HUDEP-2 (cell line): ENCODE measurements at regions not wholly inside any gene's neighbourhood (a gene's known extent, or its start where the extent isn't known, plus 50 kb on each side); places are given as distances from the start of the nearest gene placed in this dataset.
"Not testable (repeated sequence)": the region's sequence is repeated elsewhere in the genome, so short reads cannot be mapped to it uniquely, and the experiment has no call there.

ENCODE experiments used
- DNase-seq, 76 experiments: peaks; one replicate each; lab custom pipeline; 2025; ENCODE audit not compliant: unreplicated experiment in 76 of 76; lab: John Stamatoyannopoulos, UW

DNA sequence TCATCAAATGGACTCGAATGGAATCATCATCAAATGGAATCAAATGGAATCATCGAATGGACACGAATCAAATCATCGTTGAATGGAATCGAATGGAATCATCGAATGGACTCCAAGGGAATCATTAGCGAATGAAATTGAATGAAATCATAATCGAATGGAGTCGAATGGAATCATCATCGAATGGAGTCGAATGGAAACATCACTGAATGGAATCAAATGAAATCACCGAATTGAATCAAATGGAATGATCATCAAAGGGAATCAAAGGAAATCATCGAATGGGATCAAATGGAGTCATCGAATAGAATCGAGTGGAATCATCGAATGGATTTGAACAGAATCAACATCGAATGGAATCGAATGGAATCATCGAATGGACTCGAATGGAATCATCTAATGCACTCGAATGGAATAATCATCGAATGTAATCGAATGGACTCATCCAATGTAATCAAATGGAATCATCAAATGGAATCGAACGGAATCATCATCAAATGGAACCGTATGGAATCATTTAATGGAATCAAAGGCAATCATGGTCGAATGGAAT, 232.2 kb downstream of the SHCBP1 start:
- DNase-seq = not testable (repeated sequence)

DNA sequence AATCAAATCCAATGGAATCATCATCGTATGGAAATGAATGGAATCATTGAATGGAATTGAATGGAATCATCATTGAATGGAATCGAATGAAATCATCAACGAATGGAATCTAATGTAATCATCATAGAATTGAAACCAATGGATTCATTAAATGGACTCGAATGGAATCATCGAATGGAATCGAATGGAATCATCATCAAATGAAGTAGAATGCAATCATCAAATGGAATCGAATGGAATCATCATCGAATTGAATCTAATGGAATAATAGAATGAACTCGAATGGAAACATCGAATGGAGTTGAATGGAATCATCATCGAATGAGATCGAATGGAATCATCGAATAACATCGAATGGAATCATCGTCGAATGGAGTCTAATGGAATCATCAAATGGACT, 232.8 kb downstream of the SHCBP1 start:
- DNase-seq = not testable (repeated sequence)

DNA sequence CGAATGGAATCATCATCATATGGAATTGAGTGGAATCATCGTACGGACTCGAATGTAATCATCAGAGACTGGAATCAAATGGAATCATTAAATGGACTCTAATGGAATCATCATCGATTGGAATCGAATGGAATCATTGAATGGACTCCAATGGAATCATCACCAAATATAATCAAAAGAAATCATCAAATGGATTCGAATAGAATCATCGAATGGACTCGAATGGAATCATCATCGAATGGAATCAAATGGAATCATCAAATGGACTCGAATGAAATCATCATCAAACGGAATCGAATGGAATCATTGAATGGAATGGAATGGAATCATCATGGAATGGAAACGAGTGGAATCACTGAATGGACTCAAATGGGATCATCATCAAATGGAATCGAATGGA, 233.5 kb downstream of the SHCBP1 start:
- not testable (repeated sequence) for DNase-seq

DNA sequence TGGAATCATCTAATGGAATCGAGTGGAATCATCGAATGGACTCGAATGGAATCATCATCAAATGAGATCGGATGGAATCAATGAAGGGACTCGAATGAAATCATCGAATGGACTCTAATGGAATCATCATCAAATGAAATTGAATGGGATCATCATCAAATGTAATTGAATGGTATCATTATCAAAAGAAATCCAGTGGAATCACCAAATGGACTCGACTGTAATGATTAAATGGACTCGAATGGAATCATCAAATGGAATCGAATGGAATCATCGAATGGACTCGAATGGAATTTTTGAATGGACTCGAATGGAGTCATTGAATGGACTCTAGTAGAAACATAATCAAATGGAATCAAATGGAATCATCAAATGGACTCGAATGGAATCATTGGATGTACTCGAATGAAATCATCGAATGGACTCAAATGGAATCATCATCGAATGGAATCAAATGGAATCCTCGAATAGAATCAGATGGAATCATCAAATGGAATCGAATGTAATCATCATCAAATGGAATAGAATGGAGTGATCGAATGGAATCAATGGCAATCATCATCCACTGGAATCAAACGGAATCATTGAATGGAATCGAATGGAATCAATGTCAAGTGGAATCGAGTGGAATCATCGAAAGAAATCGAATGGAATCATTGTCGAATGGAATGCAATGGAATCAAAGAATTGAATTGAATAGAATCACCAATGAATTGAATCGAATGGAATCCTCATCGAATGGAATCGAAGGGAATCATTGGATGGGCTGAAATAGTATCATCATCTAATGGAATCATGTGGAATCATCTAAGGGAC, 234.2 kb downstream of the SHCBP1 start:
- not testable (repeated sequence) for DNase-seq

DNA sequence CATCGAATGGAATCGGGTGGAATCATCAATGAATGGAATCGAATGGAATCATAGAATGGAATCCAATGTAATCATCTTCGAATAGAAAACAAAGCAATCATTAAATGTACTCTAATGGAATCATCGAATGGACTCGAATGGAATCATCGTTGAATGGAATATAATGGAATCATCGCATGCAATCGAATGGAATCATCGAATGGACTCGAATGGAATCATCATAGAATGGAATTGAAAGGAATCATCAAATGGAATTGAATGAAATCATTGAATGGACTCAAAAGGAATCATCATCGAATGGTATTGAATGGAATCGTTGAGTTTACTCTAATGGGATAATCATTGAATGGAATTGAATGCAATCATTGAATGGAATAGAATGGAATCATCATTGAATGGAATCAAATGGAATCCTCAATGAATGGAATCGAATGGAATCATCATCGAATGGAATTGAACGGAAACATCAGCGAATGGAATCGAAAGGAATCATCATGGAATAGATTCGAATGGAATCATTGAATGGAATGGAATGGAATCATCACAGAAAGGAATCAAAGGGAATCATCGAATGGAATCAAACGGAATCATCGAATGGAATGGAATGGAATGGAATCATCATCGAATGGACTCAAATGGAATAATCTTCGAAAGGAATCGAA, 234.9 kb downstream of the SHCBP1 start:
- DNase-seq = not testable (repeated sequence)

DNA sequence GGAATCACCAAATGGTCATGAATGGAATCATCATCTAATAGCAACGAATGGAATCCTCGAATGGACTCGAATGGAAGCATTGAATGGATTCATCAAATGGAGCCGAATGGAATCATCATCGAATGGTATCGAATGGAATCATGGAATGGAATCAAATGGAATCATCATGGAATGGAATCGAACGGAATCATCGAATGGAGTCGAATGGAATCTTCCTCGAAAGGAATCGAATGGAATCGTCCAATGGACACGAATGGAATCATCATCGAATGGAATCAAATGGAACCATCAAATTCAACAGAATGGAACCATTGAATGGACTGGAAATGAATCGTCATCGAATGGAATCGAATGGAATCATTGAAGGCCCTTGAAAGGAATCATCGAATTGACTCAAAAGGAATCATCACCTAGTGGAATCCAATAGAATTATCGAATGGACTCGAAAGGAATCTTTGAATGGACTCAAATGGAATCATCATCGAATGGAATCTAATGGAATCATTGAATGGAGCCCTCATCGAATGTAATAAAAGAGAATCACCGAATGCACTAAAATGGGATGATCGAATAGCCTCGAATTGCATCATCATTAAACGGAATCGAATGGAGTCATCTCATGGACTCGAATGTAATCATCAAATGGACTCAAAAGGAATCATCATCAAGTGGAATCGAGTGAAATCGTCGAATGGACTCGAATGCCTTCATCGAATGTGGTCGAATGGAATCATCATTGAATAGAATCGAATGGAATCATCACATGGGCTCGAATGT, 236.7 kb downstream of the SHCBP1 start:
- not testable (repeated sequence) for DNase-seq

DNA sequence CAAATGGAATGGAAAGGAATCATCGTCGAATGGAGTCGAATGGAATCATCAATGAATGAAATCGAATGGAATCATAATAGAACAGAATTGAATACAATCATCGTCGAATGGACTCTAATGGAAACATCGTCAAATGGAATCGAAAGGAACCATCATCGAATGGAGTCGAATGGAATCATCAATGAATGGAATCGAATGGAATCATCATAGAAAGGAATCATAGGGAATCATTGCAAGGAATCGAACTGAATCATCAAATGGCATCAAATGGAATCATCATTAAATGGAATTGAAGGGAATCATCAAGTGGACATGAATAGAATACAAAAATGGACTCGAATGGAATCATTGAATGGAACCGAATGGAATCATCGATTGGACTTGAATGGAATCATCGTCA, 237.6 kb downstream of the SHCBP1 start:
- DNase-seq = not testable (repeated sequence)

DNA sequence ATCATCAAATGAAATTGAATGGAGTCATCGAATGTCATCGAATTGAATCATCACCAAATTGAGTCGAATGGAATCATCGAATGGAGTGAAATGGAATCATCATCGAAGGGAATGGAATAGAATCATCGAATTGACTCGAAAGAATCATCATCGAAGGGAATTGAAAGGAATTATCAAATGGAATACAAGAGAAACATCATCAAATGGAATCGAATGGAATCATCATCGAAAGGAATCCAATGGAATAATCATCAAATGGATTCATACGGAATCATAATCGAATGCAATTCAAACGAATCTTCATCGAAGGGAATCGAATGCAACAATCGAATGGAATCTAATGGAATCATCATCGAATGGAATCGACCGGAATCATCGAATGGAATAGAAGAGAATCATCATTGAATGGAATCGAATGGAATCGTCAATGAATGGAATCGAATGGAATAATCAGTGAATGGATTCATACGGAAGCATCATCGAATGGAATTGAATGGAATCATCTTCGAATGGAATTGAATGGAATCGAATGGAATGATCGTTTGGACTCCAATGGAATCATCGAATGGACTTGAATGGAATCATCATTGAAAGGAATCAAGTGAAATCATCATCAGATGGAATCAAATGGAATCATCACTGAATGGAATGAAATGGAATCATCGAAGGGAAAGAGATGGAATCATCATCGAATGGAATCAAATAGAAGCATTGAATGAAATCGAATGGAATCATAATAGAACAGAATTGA, 238.2 kb downstream of the SHCBP1 start:
- DNase-seq = not testable (repeated sequence)

DNA sequence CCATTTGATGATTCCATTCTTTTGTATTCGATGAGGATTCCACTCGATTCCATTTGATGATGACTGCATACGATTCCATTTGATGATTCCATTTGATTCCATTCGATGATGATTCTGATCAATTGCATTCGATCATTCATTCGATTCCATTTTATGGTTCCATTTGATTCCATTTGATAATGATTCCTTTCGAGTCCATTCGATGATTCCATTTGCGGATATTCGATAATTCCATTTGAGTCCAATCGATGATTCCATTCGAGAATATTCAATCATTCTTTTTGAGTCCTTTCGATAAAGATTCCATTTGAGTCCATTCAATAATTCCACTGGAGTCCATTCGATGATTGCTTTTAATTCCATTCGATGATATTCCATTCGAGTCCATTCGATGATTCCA, 239.1 kb downstream of the SHCBP1 start:
- DNase-seq = not testable (repeated sequence)

DNA sequence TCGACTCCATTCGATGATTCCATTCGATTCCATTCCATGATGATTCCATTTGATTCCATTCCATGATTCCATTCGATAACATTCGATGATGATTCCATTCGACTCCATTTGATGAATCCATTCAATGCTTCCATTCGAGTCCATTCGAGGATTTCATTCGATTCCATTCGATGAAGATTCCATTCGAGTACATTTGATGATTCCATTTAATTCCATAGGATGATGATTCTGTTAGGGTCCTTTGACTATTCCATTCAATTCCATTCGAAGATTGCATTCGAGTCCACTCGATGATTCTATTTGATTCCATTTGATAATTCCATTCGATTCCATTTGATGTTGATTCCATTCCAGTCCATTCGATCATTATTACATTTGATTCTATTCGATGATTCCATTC, 239.8 kb downstream of the SHCBP1 start:
- not testable (repeated sequence) for DNase-seq
